Gastroesophageal sphincter (tissue), 4 donors: ENCODE measurements at regions not wholly inside any gene's neighbourhood (a gene's known extent, or its start where the extent isn't known, plus 50 kb on each side); places are given as distances from the start of the nearest gene placed in this dataset.

Experiments
- ATAC-seq: fragments of 150-250 bp; one replicate; pipeline ENCODE4 v1.9.1; 2016; ENCODE audit warnings: mild to moderate bottlenecking, moderate library complexity
- H3K27ac ChIP-seq, 4 donors: fragments of 200-600 bp; sonication (generic) in 3 of 4; 1 replicate in 3 of 4; 2 replicates in 1 of 4; pipeline ENCODE4 v1.5.1; 2016 to 2019
- H3K27me3 ChIP-seq: fragments of 200-600 bp; sonication (generic); one replicate; pipeline ENCODE4 v1.5.1; 2019
- H3K36me3 ChIP-seq, 2 donors: fragments of 200-600 bp; sonication (generic); one replicate each; pipeline ENCODE4 v1.5.1; 2019; ENCODE audit warnings: control low read depth in 1 of 2
- H3K4me1 ChIP-seq, 3 donors: fragments of 200-600 bp; sonication (generic); 1 replicate in 2 of 3; 2 replicates in 1 of 3; pipeline ENCODE4 v1.5.1; 2016 to 2019; ENCODE audit warnings: control low read depth in 2 of 3
- H3K4me3 ChIP-seq, 2 donors: fragments of 200-600 bp; sonication (generic); one replicate each; pipeline ENCODE4 v1.5.1; 2019; ENCODE audit warnings: mild to moderate bottlenecking in 1 of 2, moderate library complexity in 1 of 2
- H3K9me3 ChIP-seq, 3 donors: fragments of 200-600 bp; sonication (generic); one replicate each; pipeline ENCODE4 v1.5.1; 2017 to 2019; ENCODE audit warnings: control low read depth in 2 of 3
- EP300 ChIP-seq: sonication (generic); formaldehyde crosslinking; IDR thresholded peaks from one replicate; pipeline ENCODE4 v1.6.1; 2017; ENCODE audit warnings: antibody characterized with exemption, mild to moderate bottlenecking
- POLR2A ChIP-seq, 2 donors: fragments of 450-650 bp; IDR thresholded peaks; one replicate each; pipeline ENCODE4 v1.6.1; 2017; ENCODE audit warnings: antibody characterized with exemption in 2 of 2, mild to moderate bottlenecking in 2 of 2, moderate library complexity in 1 of 2
- POLR2AphosphoS5 ChIP-seq: sonication (generic); formaldehyde crosslinking; IDR thresholded peaks from one replicate; pipeline ENCODE4 v1.6.1; 2017; ENCODE audit warnings: antibody characterized with exemption
- WGBS, 2 donors: methylation state at CpG; one replicate each; pipeline ENCODE4 v1.1.5; 2018; ENCODE audit warnings: low coverage in 1 of 2; 5-methylcytosine and 5-hydroxymethylcytosine counted together
- TF ChIP-seq, protein P1 (sequence below), 4 experiments: fragments of 200-600 bp in 2 of 4; fragments of 450-650 bp in 2 of 4; sonication (generic) in 1 of 4; IDR thresholded peaks; one replicate each; pipeline ENCODE4 v1.5.1; 2017 to 2019; ENCODE audit warnings: antibody characterized with exemption in 4 of 4, mild to moderate bottlenecking in 2 of 4, moderate library complexity in 2 of 4

- TF ChIP-seq EP300 (no peak), POLR2A (IDR thresholded peaks at IDR 0.05) (no peak), POLR2AphosphoS5 (no peak)
- TF ChIP-seq, protein P1, sequence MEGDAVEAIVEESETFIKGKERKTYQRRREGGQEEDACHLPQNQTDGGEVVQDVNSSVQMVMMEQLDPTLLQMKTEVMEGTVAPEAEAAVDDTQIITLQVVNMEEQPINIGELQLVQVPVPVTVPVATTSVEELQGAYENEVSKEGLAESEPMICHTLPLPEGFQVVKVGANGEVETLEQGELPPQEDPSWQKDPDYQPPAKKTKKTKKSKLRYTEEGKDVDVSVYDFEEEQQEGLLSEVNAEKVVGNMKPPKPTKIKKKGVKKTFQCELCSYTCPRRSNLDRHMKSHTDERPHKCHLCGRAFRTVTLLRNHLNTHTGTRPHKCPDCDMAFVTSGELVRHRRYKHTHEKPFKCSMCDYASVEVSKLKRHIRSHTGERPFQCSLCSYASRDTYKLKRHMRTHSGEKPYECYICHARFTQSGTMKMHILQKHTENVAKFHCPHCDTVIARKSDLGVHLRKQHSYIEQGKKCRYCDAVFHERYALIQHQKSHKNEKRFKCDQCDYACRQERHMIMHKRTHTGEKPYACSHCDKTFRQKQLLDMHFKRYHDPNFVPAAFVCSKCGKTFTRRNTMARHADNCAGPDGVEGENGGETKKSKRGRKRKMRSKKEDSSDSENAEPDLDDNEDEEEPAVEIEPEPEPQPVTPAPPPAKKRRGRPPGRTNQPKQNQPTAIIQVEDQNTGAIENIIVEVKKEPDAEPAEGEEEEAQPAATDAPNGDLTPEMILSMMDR (IDR thresholded peaks at IDR 0.05): no peak
- H3K4me1 ChIP-seq: no peaks in the 10 kb centered on the region
- no peaks in the 10 kb centered on the region for H3K27me3 ChIP-seq
- no peak for ATAC-seq
- no peaks in the 10 kb centered on the region for H3K36me3 ChIP-seq
- no peak overlapping the region for H3K4me3 ChIP-seq
- WGBS, 2 donors: 76 to 83% methylated on average over 1 of the region's 1 CpG
- no peaks in the 10 kb centered on the region for H3K9me3 ChIP-seq
- no peak overlapping the region for H3K27ac ChIP-seq
Measured at GRCh38 chr10:9800011-9800410, 1217.7 kb upstream of the CELF2 start.

DNA sequence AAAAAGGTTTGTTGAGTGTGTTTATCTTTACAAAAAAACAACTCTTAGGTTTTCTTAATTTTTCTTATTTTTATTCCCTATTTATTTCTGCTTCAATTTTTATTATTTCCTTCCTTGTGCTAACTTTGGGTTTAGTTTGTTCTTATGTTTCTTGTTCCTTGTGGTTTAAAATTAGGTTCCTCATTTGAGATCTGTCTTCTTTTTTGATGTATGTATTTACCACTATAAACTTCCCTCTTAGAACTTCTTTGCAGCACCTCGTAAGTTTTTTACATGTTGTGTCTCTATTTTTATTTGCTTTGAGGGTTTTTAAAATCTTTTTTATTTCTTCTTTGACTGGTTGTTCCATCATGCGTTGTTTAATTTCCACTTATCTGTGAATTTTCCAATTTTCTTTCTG, 1217.1 kb upstream of the CELF2 start:
- no peaks in the 10 kb centered on the region for H3K27me3 ChIP-seq
- no peak overlapping the region for H3K27ac ChIP-seq
- 89% methylated on average over 1 to 2 of the region's 2 CpGs for WGBS, 2 donors
- H3K4me1 ChIP-seq: no peaks in the 10 kb centered on the region
- no peaks in the 10 kb centered on the region for H3K9me3 ChIP-seq
- no peak overlapping the region for H3K4me3 ChIP-seq
- no peak for ATAC-seq
- H3K36me3 ChIP-seq: no peaks in the 10 kb centered on the region
- no peak for TF ChIP-seq POLR2AphosphoS5
- TF ChIP-seq POLR2A (IDR thresholded peaks at IDR 0.05): no peak

DNA sequence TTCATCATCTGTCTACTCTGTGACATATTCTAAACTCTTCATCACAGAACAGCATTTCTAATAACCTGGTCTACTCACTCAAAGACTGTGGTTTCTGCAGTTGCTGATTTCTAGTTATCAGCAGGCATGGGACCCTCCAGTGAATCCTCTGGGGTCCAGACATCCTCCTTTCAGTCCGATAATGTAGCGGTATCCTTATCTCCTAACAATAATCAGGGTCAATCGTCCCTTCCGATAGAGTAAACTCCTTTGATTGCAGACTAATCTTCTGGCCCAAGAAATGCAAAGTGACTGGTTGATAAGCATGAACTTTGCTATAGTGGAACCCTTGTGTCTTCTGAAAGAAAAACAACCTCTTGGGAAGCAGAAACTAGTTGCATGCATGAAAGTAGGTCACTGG, 1209.8 kb upstream of the CELF2 start:
- H3K36me3 ChIP-seq: no peaks in the 10 kb centered on the region
- H3K27me3 ChIP-seq: no peaks in the 10 kb centered on the region
- TF ChIP-seq, protein P1 (IDR thresholded peaks at IDR 0.05): no peak
- TF ChIP-seq POLR2A (IDR thresholded peaks at IDR 0.05) (no peak), EP300 (no peak), POLR2AphosphoS5 (no peak)
- H3K9me3 ChIP-seq: no peaks in the 10 kb centered on the region
- 57 to 80% methylated on average over 2 to 4 of the region's 4 CpGs for WGBS, 2 donors
- H3K4me1 ChIP-seq: no peaks in the 10 kb centered on the region
- no peak overlapping the region for H3K27ac ChIP-seq
- H3K4me3 ChIP-seq: no peak overlapping the region
- ATAC-seq: no peak

DNA sequence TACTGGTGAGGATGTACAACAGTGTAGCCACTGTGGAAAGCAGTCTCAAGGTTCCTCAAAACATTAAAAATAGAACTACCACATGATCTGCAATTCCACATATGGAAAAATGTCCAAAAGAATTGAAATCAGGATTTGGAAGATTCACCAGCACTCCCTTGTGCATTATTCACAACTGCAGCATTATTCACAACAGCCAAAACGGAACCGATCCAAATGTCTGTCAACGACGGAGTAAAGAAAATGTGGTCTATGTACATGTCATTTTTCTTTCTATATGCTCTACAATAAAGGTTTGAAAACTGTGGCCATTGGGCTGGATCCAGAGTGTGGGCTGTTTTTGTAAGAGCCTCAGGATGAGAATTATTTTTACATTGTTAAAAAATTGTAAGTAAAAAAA, 1206.1 kb upstream of the CELF2 start:
- Histone ChIP-seq H3K27ac (no peak overlapping the region), H3K4me3 (no peak overlapping the region), H3K9me3 (peaks cover 0 to 5% (median 0%) of the 10 kb centered on the region in 3 donors), H3K27me3 (no peaks in the 10 kb centered on the region), H3K36me3 (no peaks in the 10 kb centered on the region), H3K4me1 (no peaks in the 10 kb centered on the region)
- TF ChIP-seq EP300 (no peak), POLR2AphosphoS5 (no peak), POLR2A (IDR thresholded peaks at IDR 0.05) (no peak)
- WGBS, 2 donors: 56 to 65% methylated on average over 4 of the region's 4 CpGs
- no peak for ATAC-seq

DNA sequence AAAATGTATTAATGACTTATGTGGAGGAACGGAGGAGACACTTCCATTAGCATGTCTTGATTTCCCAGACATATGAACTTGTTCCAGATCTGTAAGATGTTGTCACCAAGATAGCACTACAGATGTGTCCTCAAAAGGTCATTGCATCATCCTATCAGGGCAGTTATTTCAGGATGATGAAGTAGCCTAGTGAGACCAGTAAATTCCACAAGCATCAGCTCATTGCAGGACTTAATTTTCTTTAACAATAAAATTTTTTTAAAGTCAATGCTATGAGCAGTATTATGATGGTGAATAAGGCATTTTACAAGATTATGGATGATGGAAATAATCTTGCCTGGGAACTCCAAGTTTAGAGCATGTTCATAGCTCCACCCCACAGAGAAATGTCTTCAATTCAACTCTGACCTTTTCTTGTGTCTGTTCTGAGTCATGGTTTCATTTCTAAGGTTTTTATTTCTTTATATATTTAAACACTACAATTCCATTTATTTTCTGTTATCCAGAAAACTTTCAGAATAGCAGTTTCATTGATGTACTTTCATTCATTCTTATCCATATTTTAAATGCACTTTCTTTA, 1203.3 kb upstream of the CELF2 start:
- 62% methylated on average over 1 of the region's 1 CpG; no CpG with 5 or more reads in 1 of the 2 donors for WGBS, 2 donors
- Histone ChIP-seq H3K27me3 (no peaks in the 10 kb centered on the region), H3K9me3 (peaks cover 0 to 12% (median 0%) of the 10 kb centered on the region in 3 donors), H3K27ac (no peak overlapping the region), H3K4me3 (no peak overlapping the region), H3K4me1 (no peaks in the 10 kb centered on the region), H3K36me3 (no peaks in the 10 kb centered on the region)
- no peak for ATAC-seq
- TF ChIP-seq POLR2AphosphoS5: no peak

GRCh38 chr10:9819756-9820494, 1197.7 kb upstream of the CELF2 start:
- 93% methylated on average over 3 of the region's 4 CpGs; no CpG with 5 or more reads in 1 of the 2 donors for WGBS, 2 donors
- ATAC-seq: no peak

More at GRCh38 chr10:9819756-9820494, 1197.7 kb upstream of the CELF2 start:
- no peak overlapping the region for H3K27ac ChIP-seq
- no peaks in the 10 kb centered on the region for H3K36me3 ChIP-seq
- no peak overlapping the region for H3K4me3 ChIP-seq
- peaks cover 0 to 12% (median 0%) of the 10 kb centered on the region in 3 donors for H3K9me3 ChIP-seq
- no peaks in the 10 kb centered on the region for H3K27me3 ChIP-seq
- H3K4me1 ChIP-seq: no peaks in the 10 kb centered on the region
- TF ChIP-seq EP300: no peak
- TF ChIP-seq, protein P1 (IDR thresholded peaks at IDR 0.05): no peak
- no peak for TF ChIP-seq POLR2AphosphoS5
- TF ChIP-seq POLR2A (IDR thresholded peaks at IDR 0.05): no peak
